GM04503 (cell line): ENCODE measurements at regions not wholly inside any gene's neighbourhood (a gene's known extent, or its start where the extent isn't known, plus 50 kb on each side); places are given as distances from the start of the nearest gene placed in this dataset.
"Not testable (repeated sequence)": the region's sequence is repeated elsewhere in the genome, so short reads cannot be mapped to it uniquely, and the experiment has no call there.

Experiments used
- DNase-seq: peaks from one replicate; pipeline ENCODE4 v3.0.0-alpha.2; 2012; ENCODE audit warnings: low read depth

- DNase-seq: not testable (repeated sequence)
These were observed 151.8 kb upstream of the DGKB start for GRCh38 chr7:15054304-15054703.

- no peak for DNase-seq
These were observed 146.6 kb upstream of the DGKB start for GRCh38 chr7:15049157-15049556.

- no peak for DNase-seq
These were observed 144.3 kb upstream of the DGKB start for GRCh38 chr7:15046861-15047260.

GRCh38 chr7:15043931-15044330, 141.4 kb upstream of the DGKB start:
- no peak for DNase-seq

GRCh38 chr7:15042285-15043065, 139.9 kb upstream of the DGKB start:
- DNase-seq: no peak

- DNase-seq: no peak
These were observed 138.7 kb upstream of the DGKB start for GRCh38 chr7:15041226-15041625.

GRCh38 chr7:15035814-15036213, 133.3 kb upstream of the DGKB start:
- no peak for DNase-seq

- DNase-seq: no peak
These were observed 130.5 kb upstream of the DGKB start for GRCh38 chr7:15033039-15033438.

GRCh38 chr7:15018981-15019380, 116.4 kb upstream of the DGKB start:
- DNase-seq: no peak

- no peak for DNase-seq
These were observed 114.2 kb upstream of the DGKB start for GRCh38 chr7:15016766-15017165.

GRCh38 chr7:15016315-15016667, 113.7 kb upstream of the DGKB start:
- no peak for DNase-seq

- DNase-seq: peak; percentile 24
These were observed 113.2 kb upstream of the DGKB start for GRCh38 chr7:15015545-15016314.

- DNase-seq: no peak
These were observed 109.6 kb upstream of the DGKB start for GRCh38 chr7:15012135-15012534.

- no peak for DNase-seq
These were observed 108.7 kb upstream of the DGKB start for GRCh38 chr7:15011289-15011688.

- no peak for DNase-seq
These were observed 105.0 kb upstream of the DGKB start for GRCh38 chr7:15007507-15007906.

- no peak for DNase-seq
These were observed 103.1 kb upstream of the DGKB start for GRCh38 chr7:15005672-15006071.

GRCh38 chr7:15000157-15000556, 97.6 kb upstream of the DGKB start:
- no peak for DNase-seq

- DNase-seq: no peak
These were observed 96.8 kb upstream of the DGKB start for GRCh38 chr7:14999331-14999730.

- DNase-seq: no peak
These were observed 93.2 kb upstream of the DGKB start for GRCh38 chr7:14995774-14996173.

GRCh38 chr7:14988941-14989340, 86.4 kb upstream of the DGKB start:
- peak; percentile 33 for DNase-seq

- no peak for DNase-seq
These were observed 76.1 kb upstream of the DGKB start for GRCh38 chr7:14978687-14979086.

GRCh38 chr7:14974688-14975087, 72.1 kb upstream of the DGKB start:
- no peak for DNase-seq

- no peak for DNase-seq
These were observed 71.3 kb upstream of the DGKB start for GRCh38 chr7:14973712-14974428.
